OCI-LY7 (cell line): ENCODE measurements at regions not wholly inside any gene's neighbourhood (a gene's known extent, or its start where the extent isn't known, plus 50 kb on each side); places are given as distances from the start of the nearest gene placed in this dataset.
A peak's percentile ranks its signal among the peaks of the same experiment; 100 is the strongest.

Experiments
- BruUV-seq: library from RNA; stranded (reverse); fragments of 400-500 nt; replicated peaks from 2 replicates; lab custom pipeline; 2021; lab: Mats Ljungman, UMichigan
- CTCF ChIA-PET: fragments of 300-600 bp; sonication (Branson Sonifier 250); formaldehyde crosslinking; loops from one replicate; lab custom pipeline; 2022; ENCODE audit warnings: antibody characterized with exemption; ENCODE audit not compliant: unreplicated experiment; lab: Charles Lee
- POLR2A ChIA-PET: fragments of 300-600 bp; sonication (Branson Sonifier 250); formaldehyde crosslinking; loops from one replicate; lab custom pipeline; 2022; ENCODE audit warnings: antibody characterized with exemption; lab: Charles Lee
- DNase-seq: peaks from one replicate; pipeline ENCODE4 v3.0.0-alpha.2; 2015; ENCODE audit warnings: low spot score
- H2AFZ ChIP-seq: fragments of 200-600 bp; sonication (generic), shearing (Covaris generic); 2 replicates; pipeline ENCODE4 v1.6.1; 2014; ENCODE audit warnings: mild to moderate bottlenecking, antibody characterized with exemption, low read length, moderate library complexity
- H3K27ac ChIP-seq: fragments of 200-600 bp; sonication (generic); 2 replicates; pipeline ENCODE4 v1.5.1; 2014; ENCODE audit warnings: mixed run types, low read depth, mild to moderate bottlenecking, moderate library complexity, low read length, inconsistent platforms; ENCODE audit not compliant: poor library complexity, severe bottlenecking
- H3K36me3 ChIP-seq: fragments of 200-600 bp; sonication (generic); 2 replicates; pipeline ENCODE4 v1.6.1; 2014; ENCODE audit warnings: mild to moderate bottlenecking, antibody characterized with exemption, low read length, moderate library complexity, mixed read lengths; ENCODE audit not compliant: insufficient read depth
- H3K4me1 ChIP-seq: fragments of 200-600 bp; sonication (generic); 2 replicates; pipeline ENCODE4 v1.5.1; 2014; ENCODE audit warnings: mild to moderate bottlenecking, low read length; ENCODE audit not compliant: insufficient read depth, poor library complexity, severe bottlenecking
- H3K4me2 ChIP-seq: fragments of 200-600 bp; sonication (generic); 2 replicates; pipeline ENCODE4 v1.6.1; 2014; ENCODE audit warnings: mild to moderate bottlenecking, low read length
- H3K4me3 ChIP-seq: fragments of 200-600 bp; sonication (generic); 2 replicates; pipeline ENCODE4 v1.5.1; 2014; ENCODE audit warnings: mild to moderate bottlenecking, low read depth, low read length; ENCODE audit not compliant: poor library complexity, severe bottlenecking
- H3K79me2 ChIP-seq: fragments of 200-600 bp; sonication (generic); 2 replicates; pipeline ENCODE4 v1.6.1; 2016; ENCODE audit warnings: low read depth, mild to moderate bottlenecking, low read length, moderate library complexity, mixed read lengths; ENCODE audit not compliant: insufficient read depth
- H3K9me2 ChIP-seq: fragments of 200-600 bp; sonication (generic); 2 replicates; pipeline ENCODE4 v1.6.1; 2016; ENCODE audit warnings: mild to moderate bottlenecking, low read length, mixed read lengths; ENCODE audit not compliant: insufficient read depth
- H3K9me3 ChIP-seq: fragments of 200-600 bp; sonication (generic); 2 replicates; pipeline ENCODE4 v1.6.1; 2014; ENCODE audit warnings: mild to moderate bottlenecking, mixed run types, low read length, mixed read lengths
- H4K20me1 ChIP-seq: fragments of 200-600 bp; sonication (generic); 2 replicates; pipeline ENCODE4 v1.6.1; 2014; ENCODE audit warnings: mild to moderate bottlenecking, antibody characterized with exemption, low read length, moderate library complexity, mixed read lengths; ENCODE audit not compliant: insufficient read depth
- EZH2phosphoT487 ChIP-seq: fragments of 200-600 bp; sonication (generic); IDR thresholded peaks from 2 replicates; pipeline ENCODE4 v1.6.1; 2018; ENCODE audit warnings: low read depth, borderline replicate concordance, mild to moderate bottlenecking, mixed run types, antibody characterized with exemption, low read length, moderate library complexity, mixed read lengths
- intact Hi-C: fragments of 100-400 bp; cut with micrococcal nuclease; formaldehyde crosslinking; loops from one replicate; pipeline ENCODE4 v1.10.0; 2022; ENCODE audit not compliant: unreplicated experiment
- TF ChIP-seq, protein P1 (sequence below): fragments of 200-600 bp; sonication (generic); conservative IDR thresholded peaks from 2 replicates; pipeline ENCODE4 v1.5.1; 2014; ENCODE audit warnings: mild to moderate bottlenecking, antibody characterized with exemption, low read length, moderate library complexity, mixed read lengths

DNA sequence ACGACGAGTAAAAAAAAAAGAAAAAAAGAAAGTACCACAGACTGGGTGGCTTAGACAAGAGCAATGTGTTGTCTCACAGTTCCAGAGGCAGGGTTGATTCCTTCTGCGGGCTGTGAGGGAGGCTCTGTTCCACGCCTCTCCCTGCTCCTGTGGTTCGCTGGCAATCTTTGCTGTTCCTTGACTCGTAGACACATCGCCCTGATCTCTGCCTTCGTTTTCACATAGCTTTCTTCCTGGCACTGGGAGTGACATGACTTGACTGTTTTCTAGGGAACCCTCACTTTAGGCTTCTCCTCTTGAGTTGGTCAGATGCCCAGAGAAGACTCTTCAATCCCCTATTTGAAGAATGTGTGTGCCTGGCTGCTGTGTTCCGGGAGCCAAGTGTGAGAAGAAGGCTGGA, 133.6 kb downstream of the TM2D1 start:
- H3K4me2 ChIP-seq, result no peak overlapping the region
- no peaks in the 10 kb centered on the region for H3K4me1 ChIP-seq
- H3K79me2 ChIP-seq, result no peaks in the 10 kb centered on the region
- CTCF ChIA-PET, result no interaction called here
- no peaks in the 10 kb centered on the region for H3K9me3 ChIP-seq
- POLR2A ChIA-PET, result no interaction called here
- BruUV-seq, result no TSS peak
- no peaks in the 10 kb centered on the region for H4K20me1 ChIP-seq
- H3K9me2 ChIP-seq, result no peaks in the 10 kb centered on the region
- no peak for DNase-seq
- TF ChIP-seq, protein P1, sequence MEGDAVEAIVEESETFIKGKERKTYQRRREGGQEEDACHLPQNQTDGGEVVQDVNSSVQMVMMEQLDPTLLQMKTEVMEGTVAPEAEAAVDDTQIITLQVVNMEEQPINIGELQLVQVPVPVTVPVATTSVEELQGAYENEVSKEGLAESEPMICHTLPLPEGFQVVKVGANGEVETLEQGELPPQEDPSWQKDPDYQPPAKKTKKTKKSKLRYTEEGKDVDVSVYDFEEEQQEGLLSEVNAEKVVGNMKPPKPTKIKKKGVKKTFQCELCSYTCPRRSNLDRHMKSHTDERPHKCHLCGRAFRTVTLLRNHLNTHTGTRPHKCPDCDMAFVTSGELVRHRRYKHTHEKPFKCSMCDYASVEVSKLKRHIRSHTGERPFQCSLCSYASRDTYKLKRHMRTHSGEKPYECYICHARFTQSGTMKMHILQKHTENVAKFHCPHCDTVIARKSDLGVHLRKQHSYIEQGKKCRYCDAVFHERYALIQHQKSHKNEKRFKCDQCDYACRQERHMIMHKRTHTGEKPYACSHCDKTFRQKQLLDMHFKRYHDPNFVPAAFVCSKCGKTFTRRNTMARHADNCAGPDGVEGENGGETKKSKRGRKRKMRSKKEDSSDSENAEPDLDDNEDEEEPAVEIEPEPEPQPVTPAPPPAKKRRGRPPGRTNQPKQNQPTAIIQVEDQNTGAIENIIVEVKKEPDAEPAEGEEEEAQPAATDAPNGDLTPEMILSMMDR, result no peak
- TF ChIP-seq EZH2phosphoT487, result no peak
- H3K27ac ChIP-seq, result no peak overlapping the region
- intact Hi-C loops, result no loop called here
- H3K4me3 ChIP-seq, result no peak overlapping the region
- H3K36me3 ChIP-seq, result no peaks in the 10 kb centered on the region
- H2AFZ ChIP-seq, result no peak overlapping the region

DNA sequence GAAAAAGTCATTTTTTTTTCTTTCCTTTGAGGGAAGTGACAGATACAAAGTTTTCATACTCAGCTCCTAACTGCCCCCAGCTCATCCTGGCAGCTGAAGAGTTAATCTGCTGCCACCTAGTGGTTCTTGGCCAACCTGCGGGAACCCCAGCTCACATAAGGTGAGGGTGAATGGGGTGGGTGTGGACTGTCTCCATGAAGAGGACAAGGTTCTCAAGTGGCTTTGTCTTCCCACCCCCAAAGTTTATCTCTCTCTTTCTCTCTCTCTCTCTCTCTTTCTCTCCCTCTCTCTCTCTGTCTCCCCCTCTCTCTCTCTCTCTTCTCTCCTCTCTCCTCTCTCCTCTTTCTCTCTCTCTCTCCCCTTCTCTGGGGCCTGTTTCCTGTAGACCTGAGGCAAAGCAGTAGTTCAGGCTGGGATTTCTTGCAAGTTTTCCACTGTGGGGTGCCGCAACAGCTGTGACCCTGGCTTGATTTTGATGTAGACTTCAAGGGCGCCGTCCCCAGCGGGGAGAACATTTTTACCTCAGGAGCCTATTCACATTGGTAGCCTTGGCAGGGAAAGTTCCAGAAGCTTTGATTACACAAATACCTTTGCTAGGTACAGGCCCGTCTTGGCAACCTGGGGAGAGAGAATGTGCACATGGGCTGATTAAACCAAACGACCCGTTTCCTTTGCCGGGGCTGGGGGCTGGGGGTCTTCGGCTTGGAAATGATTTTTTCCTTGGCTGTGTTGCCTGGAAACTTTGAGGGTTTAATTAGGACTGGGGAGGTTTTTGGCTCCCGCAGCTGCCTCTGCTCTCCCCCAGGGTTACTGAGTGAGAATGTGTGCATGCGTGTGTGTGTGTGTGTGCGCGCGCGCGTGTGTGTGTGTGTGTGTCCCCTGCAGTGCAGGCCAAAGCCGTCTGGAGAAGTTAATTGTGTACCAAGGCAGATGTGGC, 135.9 kb downstream of the TM2D1 start:
- H4K20me1 ChIP-seq, result no peaks in the 10 kb centered on the region
- peak; percentile 62 for DNase-seq
- TF ChIP-seq EZH2phosphoT487, result no peak
- TF ChIP-seq, protein P1, result peak; percentile 93
- H3K4me1 ChIP-seq, result no peaks in the 10 kb centered on the region
- no peak overlapping the region for H2AFZ ChIP-seq
- no peaks in the 10 kb centered on the region for H3K9me2 ChIP-seq
- H3K4me2 ChIP-seq, result no peak overlapping the region
- no peak overlapping the region for H3K27ac ChIP-seq
- intact Hi-C loops, result loop anchor here (5.0 to 10.0 kb wide), 3 partner anchors 263 to 742 kb away; no protein-coding TSS in a partner anchor
- H3K36me3 ChIP-seq, result no peaks in the 10 kb centered on the region
- no peak overlapping the region for H3K4me3 ChIP-seq
- ChIA-PET POLR2A (interaction anchor here (0.6 kb wide), 1 partner anchor 585 kb away, joined by 4 read pairs; no protein-coding TSS in a partner anchor), CTCF (interaction anchor here (0.6 kb wide), 1 partner anchor 533 kb away, joined by 3 read pairs; no protein-coding TSS in a partner anchor)
- BruUV-seq, result no TSS peak
- no peaks in the 10 kb centered on the region for H3K79me2 ChIP-seq
- H3K9me3 ChIP-seq, result no peaks in the 10 kb centered on the region

DNA sequence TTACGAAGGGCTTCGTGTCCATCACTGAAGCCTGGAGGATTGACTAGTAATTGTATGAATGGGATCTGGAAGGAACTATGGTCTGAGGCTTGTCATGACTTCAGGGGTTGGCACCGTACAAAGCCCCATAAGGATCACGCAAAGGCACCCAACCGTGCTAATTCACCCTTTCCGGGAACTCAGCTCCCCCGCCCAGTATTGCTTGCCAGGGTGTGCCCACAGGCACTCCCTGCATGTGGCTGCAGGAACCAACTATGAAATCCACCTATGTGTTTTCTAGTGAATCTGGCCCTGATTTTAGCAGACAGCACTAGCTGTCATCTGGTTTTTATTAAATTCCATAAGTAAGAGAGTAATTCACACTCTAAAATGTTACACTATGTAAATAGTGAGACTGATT, 139.2 kb downstream of the TM2D1 start:
- H3K9me2 ChIP-seq, result no peaks in the 10 kb centered on the region
- CTCF ChIA-PET, result no interaction called here
- H3K79me2 ChIP-seq, result no peaks in the 10 kb centered on the region
- H3K36me3 ChIP-seq, result no peaks in the 10 kb centered on the region
- H4K20me1 ChIP-seq, result no peaks in the 10 kb centered on the region
- no TSS peak for BruUV-seq
- no peak overlapping the region for H3K27ac ChIP-seq
- no peak for TF ChIP-seq EZH2phosphoT487
- TF ChIP-seq, protein P1, result no peak
- DNase-seq, result no peak
- intact Hi-C loops, result loop anchor here (5.0 to 10.0 kb wide), 3 partner anchors 267 to 738 kb away; no protein-coding TSS in a partner anchor
- no peak overlapping the region for H3K4me2 ChIP-seq
- no peak overlapping the region for H3K4me3 ChIP-seq
- H3K4me1 ChIP-seq, result no peaks in the 10 kb centered on the region
- no peak overlapping the region for H2AFZ ChIP-seq
- no peaks in the 10 kb centered on the region for H3K9me3 ChIP-seq
- POLR2A ChIA-PET, result no interaction called here
